Astrocyte of the cerebellum (primary cell): ENCODE measurements at regions not wholly inside any gene's neighbourhood (a gene's known extent, or its start where the extent isn't known, plus 50 kb on each side); places are given as distances from the start of the nearest gene placed in this dataset.

Source experiments
- DNase-seq: peaks from one replicate; pipeline ENCODE4 v3.0.0-alpha.2; 2011; ENCODE audit warnings: low read depth
- H3K4me3 ChIP-seq: 2 replicates; pipeline ENCODE4 v1.5.1; 2011; ENCODE audit warnings: mild to moderate bottlenecking, low read depth, low read length, moderate library complexity
- in situ Hi-C: cut with HindIII; loops from 2 replicates; pipeline ENCODE4 v1.10.0; 2017; ENCODE audit warnings: low sequenced_read_pairs
- TF ChIP-seq, protein P1 (sequence below): IDR thresholded peaks from 2 replicates; pipeline ENCODE4 v1.5.1; 2012; ENCODE audit warnings: low read length, low read depth, moderate library complexity, mild to moderate bottlenecking; ENCODE audit errors: missing control alignments

DNA sequence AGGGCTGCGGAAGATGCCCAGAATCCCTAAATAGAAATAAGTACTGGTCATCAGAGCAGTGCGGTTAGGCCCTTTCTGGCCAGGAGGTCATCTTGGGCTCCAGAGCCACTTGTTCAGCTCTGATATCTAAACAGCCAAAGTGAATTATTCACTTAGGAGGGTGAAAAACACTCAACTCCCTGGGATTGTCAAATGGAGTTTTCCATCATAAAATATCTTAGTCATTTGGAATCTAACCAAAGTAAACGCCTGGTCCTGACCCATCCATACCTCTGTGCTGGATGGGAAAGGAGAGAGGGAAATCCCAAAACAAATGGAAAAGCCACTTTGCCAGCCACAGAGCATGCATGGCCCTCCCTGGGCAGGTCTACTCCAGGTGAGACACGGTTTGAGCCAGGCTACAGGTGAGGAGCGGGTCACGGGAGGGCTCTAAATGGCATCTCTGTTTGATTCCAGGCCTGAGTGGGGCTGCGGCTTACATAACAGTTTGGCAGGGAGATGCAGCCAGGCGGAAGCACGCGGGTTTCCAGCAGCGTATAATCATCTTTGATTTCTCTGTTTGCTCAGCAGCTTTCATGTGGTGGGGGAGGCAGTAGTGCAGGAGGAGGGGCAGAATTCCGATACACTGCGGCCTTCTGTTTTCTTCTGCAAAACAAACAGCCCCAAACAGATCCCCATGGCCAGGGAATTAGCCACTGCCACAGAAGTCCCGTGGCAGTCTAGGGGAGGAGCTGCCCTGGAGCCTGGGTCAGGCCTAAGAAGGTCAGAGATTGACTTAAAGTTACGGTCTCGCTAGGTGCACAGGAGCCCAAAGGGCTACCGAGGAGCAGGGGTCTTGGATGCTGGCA lies 59.1 kb upstream of the ZNF648 start:
- in situ Hi-C loops, result no loop called here
- no peak overlapping the region for H3K4me3 ChIP-seq
- TF ChIP-seq, protein P1, sequence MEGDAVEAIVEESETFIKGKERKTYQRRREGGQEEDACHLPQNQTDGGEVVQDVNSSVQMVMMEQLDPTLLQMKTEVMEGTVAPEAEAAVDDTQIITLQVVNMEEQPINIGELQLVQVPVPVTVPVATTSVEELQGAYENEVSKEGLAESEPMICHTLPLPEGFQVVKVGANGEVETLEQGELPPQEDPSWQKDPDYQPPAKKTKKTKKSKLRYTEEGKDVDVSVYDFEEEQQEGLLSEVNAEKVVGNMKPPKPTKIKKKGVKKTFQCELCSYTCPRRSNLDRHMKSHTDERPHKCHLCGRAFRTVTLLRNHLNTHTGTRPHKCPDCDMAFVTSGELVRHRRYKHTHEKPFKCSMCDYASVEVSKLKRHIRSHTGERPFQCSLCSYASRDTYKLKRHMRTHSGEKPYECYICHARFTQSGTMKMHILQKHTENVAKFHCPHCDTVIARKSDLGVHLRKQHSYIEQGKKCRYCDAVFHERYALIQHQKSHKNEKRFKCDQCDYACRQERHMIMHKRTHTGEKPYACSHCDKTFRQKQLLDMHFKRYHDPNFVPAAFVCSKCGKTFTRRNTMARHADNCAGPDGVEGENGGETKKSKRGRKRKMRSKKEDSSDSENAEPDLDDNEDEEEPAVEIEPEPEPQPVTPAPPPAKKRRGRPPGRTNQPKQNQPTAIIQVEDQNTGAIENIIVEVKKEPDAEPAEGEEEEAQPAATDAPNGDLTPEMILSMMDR, result no peak
- peak; percentile 67 for DNase-seq

DNA sequence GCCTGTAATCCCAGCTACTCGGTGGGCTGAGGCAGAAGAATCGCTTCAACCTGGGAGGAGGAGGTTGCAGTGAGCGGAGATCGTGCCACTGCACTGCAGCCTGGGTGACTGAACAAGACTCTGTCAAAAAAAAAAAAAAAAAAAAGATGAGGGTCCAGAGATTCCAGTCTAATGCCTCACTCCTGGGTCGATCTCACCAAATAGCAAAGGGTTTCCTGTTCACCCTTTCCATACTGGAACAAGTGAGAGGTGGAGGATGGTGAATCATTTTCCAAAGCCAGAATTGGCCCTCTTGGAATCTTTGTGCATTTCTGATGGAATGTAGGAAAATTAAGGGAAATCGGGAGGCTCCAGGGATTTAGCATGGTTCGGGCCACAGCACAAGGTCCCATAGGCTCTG lies 58.1 kb upstream of the ZNF648 start:
- in situ Hi-C loops, result no loop called here
- no peak for DNase-seq
- TF ChIP-seq, protein P1, result no peak
- no peak overlapping the region for H3K4me3 ChIP-seq

DNA sequence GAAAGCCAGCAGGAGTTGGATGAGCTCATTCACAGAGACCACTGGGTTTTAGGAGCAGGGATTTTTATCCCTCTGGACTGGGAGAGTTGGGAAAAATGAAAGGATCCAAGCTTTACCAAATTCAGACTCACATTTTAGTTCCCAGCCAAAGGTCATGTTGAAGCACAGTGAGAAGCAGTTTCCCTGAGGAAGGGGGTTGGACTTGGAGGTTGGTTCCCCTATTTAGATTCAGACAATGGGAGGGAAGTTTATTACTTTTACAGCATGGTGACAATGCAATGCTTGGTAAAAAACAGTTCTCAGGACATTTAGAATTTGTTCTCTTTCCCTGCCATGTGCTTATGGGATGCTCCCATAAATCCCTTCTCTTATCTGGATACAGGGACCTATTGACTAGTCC lies 57.3 kb upstream of the ZNF648 start:
- TF ChIP-seq, protein P1, result no peak
- no peak for DNase-seq
- H3K4me3 ChIP-seq, result no peak overlapping the region
- in situ Hi-C loops, result no loop called here

DNA sequence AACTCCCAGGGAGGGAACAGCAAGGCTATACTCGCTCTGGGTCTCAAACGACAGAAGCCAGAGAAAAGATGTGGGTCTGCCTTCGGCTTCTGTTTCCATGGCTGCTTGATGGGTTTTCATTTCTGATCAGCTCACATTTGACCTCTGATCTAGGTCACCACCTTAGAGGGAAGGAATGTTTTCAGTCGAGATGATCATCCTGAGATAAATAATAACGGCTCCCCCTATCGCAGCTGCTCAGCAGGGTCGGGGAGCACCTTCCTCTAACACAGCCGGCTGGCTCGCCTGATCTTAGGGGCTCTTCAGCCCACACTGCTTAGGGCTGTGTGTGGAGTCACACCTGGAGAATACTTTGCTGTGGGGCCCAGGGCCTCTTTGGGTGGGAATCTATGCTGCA lies 53.1 kb upstream of the ZNF648 start:
- TF ChIP-seq, protein P1, result no peak
- in situ Hi-C loops, result no loop called here

DNA sequence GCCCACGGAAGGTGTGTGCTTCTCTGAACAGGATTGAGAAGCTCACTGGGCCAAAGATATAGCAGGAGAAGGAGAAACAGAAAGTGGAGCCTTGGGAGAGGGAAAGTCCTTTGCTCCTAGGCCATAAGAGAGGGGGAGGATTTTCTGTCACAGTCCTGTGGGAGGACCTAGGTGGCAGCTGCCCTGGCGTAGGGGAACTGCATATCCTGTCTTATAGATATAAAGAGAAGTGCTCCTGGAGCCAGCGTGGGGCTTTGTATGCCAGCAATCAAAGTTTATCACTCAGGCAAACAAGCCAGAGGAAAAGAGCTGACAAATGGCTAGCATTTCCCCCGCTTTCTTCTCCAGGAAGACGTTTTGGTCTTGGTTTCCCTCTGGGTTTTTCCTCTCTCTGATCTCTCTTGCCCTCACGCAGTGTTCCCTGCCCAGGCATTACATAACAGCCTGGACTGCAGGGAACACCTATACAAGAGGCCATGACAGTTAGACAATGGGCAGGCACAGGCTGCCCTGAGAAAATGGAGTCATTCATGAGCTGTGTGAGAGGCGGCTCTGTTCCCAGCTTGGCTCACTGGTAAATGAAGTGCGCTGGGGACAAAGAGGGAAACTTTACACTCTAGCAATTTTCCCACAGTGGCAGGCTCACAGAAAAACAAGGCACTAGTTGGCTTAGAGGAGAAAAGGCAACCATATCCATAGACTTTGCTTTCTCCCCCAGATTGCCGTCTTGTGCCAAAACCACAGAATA lies 52.5 kb upstream of the ZNF648 start:
- TF ChIP-seq, protein P1, result no peak
- H3K4me3 ChIP-seq, result no peak overlapping the region
- in situ Hi-C loops, result no loop called here
- peak; percentile 48 for DNase-seq

More for the DNA sequence above, 53.1 kb upstream of the ZNF648 start:
- no peak for DNase-seq
- no peak overlapping the region for H3K4me3 ChIP-seq

DNA sequence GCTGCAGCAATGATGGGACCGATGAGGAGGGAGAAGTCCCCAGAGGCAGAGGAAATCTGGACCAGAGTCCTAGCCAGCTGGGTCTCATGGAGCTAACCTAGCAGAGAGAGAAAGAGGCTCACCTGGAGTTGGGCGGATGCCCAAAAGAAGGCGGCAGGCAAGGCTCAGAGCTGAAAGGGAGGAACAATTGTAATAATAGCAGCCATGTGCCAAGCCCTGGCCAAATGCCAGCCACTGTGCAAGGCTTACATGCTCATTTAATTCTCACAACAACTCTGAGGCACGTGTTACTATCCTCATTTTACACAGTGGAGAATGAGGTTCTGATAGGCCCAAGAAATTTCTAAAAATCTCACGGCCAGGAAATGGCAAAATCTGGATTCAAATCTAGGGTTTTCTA lies 50.0 kb upstream of the ZNF648 start:
- TF ChIP-seq, protein P1, result no peak
- no peak overlapping the region for H3K4me3 ChIP-seq
- in situ Hi-C loops, result no loop called here
- no peak for DNase-seq
